H9 (cell line): ENCODE measurements at regions not wholly inside any gene's neighbourhood (a gene's known extent, or its start where the extent isn't known, plus 50 kb on each side); places are given as distances from the start of the nearest gene placed in this dataset.

Source experiments
- DNase-seq: peaks from one replicate; pipeline ENCODE4 v3.0.0-alpha.2; 2017
- H2AFZ ChIP-seq: one replicate; pipeline ENCODE4 v1.6.1; 2013; ENCODE audit warnings: mild to moderate bottlenecking, low read length, control low read depth, moderate library complexity
- H2AK5ac ChIP-seq: 2 replicates; pipeline ENCODE4 v1.6.1; 2013; ENCODE audit warnings: low read length, control low read depth, mixed read lengths; ENCODE audit not compliant: insufficient read length
- H2BK120ac ChIP-seq: one replicate; pipeline ENCODE4 v1.6.1; 2013; ENCODE audit warnings: low read depth, mild to moderate bottlenecking, low read length, control low read depth, inconsistent platforms; ENCODE audit not compliant: poor library complexity, severe bottlenecking
- H2BK12ac ChIP-seq: 2 replicates; pipeline ENCODE4 v1.6.1; 2013; ENCODE audit warnings: low read length, control low read depth, mixed read lengths, low read depth; ENCODE audit not compliant: insufficient read length
- H2BK15ac ChIP-seq: 2 replicates; pipeline ENCODE4 v1.6.1; 2013; ENCODE audit warnings: low read depth, low read length, control low read depth
- H2BK20ac ChIP-seq: one replicate; pipeline ENCODE4 v1.6.1; 2013; ENCODE audit warnings: low read depth, mild to moderate bottlenecking, low read length, control low read depth, inconsistent platforms; ENCODE audit not compliant: poor library complexity, severe bottlenecking
- H2BK5ac ChIP-seq: 2 replicates; pipeline ENCODE4 v1.6.1; 2013; ENCODE audit warnings: low read length, control low read depth, mixed read lengths; ENCODE audit not compliant: insufficient read length
- H3K14ac ChIP-seq: 2 replicates; pipeline ENCODE4 v1.6.1; 2013; ENCODE audit warnings: low read length, control low read depth; ENCODE audit not compliant: insufficient read depth
- H3K18ac ChIP-seq: 2 replicates; pipeline ENCODE4 v1.6.1; 2013; ENCODE audit warnings: low read depth, mild to moderate bottlenecking, mixed read lengths, low read length, control low read depth; ENCODE audit not compliant: insufficient read length
- H3K23ac ChIP-seq: 2 replicates; pipeline ENCODE4 v1.6.1; 2013; ENCODE audit warnings: low read length, control low read depth, mixed read lengths, low read depth; ENCODE audit not compliant: insufficient read length
- H3K23me2 ChIP-seq: 2 replicates; pipeline ENCODE4 v1.6.1; 2013; ENCODE audit warnings: low read depth, mild to moderate bottlenecking, mixed read lengths, low read length, control low read depth; ENCODE audit not compliant: insufficient read length, poor library complexity, severe bottlenecking
- H3K27ac ChIP-seq: 2 replicates; pipeline ENCODE4 v1.5.1; 2013; ENCODE audit warnings: low read length, control low read depth, mixed read lengths, low read depth; ENCODE audit not compliant: insufficient read length
- H3K27me3 ChIP-seq: 2 replicates; pipeline ENCODE4 v1.6.1; 2013; ENCODE audit warnings: low read length, control low read depth, inconsistent platforms; ENCODE audit not compliant: insufficient read depth
- H3K4ac ChIP-seq: 2 replicates; pipeline ENCODE4 v1.6.1; 2013; ENCODE audit warnings: low read depth, mild to moderate bottlenecking, control low read depth, inconsistent platforms, low read length, moderate library complexity
- H3K4me1 ChIP-seq: 2 replicates; pipeline ENCODE4 v1.6.1; 2013; ENCODE audit warnings: low read length, control low read depth, inconsistent platforms; ENCODE audit not compliant: insufficient read depth
- H3K4me2 ChIP-seq: 2 replicates; pipeline ENCODE4 v1.6.1; 2013; ENCODE audit warnings: low read length, control low read depth, mixed read lengths; ENCODE audit not compliant: insufficient read length, insufficient read depth
- H3K56ac ChIP-seq: 2 replicates; pipeline ENCODE4 v1.6.1; 2013; ENCODE audit warnings: low read depth, mild to moderate bottlenecking, mixed read lengths, low read length, control low read depth; ENCODE audit not compliant: insufficient read length
- H3K79me1 ChIP-seq: 2 replicates; pipeline ENCODE4 v1.6.1; 2013; ENCODE audit warnings: low read depth, mild to moderate bottlenecking, moderate library complexity, low read length, control low read depth, inconsistent platforms; ENCODE audit not compliant: insufficient read depth, poor library complexity, severe bottlenecking
- H3K79me2 ChIP-seq: 2 replicates; pipeline ENCODE4 v1.6.1; 2013; ENCODE audit warnings: low read length, control low read depth, inconsistent platforms; ENCODE audit not compliant: insufficient read depth
- H3K9ac ChIP-seq: 2 replicates; pipeline ENCODE4 v1.6.1; 2013; ENCODE audit warnings: low read length, control low read depth, mixed read lengths; ENCODE audit not compliant: insufficient read length; ENCODE audit errors: extremely low read depth
- H3K9me3 ChIP-seq: one replicate; pipeline ENCODE4 v1.6.1; 2013; ENCODE audit warnings: low read depth, low read length, inconsistent platforms; ENCODE audit not compliant: control insufficient read depth
- H3T11ph ChIP-seq: one replicate; pipeline ENCODE4 v1.6.1; 2013; ENCODE audit warnings: mild to moderate bottlenecking, low read length, control low read depth, inconsistent platforms
- H4K20me1 ChIP-seq: one replicate; pipeline ENCODE4 v1.6.1; 2013; ENCODE audit not compliant: control insufficient read depth, insufficient read length, insufficient read depth
- H4K5ac ChIP-seq: 2 replicates; pipeline ENCODE4 v1.6.1; 2013; ENCODE audit warnings: low read depth, mild to moderate bottlenecking, mixed read lengths, low read length, control low read depth; ENCODE audit not compliant: insufficient read length
- H4K8ac ChIP-seq: replicated peaks from 2 replicates; pipeline ENCODE4 v1.6.1; 2013; ENCODE audit warnings: low read length, control low read depth, mixed read lengths, low read depth; ENCODE audit not compliant: insufficient read length
- H4K91ac ChIP-seq: 2 replicates; pipeline ENCODE4 v1.6.1; 2013; ENCODE audit warnings: low read depth, mild to moderate bottlenecking, moderate library complexity, mixed read lengths, low read length, control low read depth; ENCODE audit not compliant: insufficient read length
- H3K27ac Mint-ChIP-seq, 3 experiments: 2 replicates in 2 of 3; 3 replicates in 1 of 3; pipeline ENCODE4 v1.8.0; 2020 to 2021; ENCODE audit warnings: mixed read lengths in 3 of 3, mild to moderate bottlenecking in 1 of 3, moderate library complexity in 1 of 3
- H3K27me3 Mint-ChIP-seq: 2 replicates; pipeline ENCODE4 v1.8.0; 2021; ENCODE audit warnings: low read depth, mild to moderate bottlenecking, moderate library complexity, mixed read lengths
- H3K36me3 Mint-ChIP-seq, 3 experiments: 2 replicates in 2 of 3; 3 replicates in 1 of 3; pipeline ENCODE4 v1.8.0; 2020 to 2021; ENCODE audit warnings: low read depth in 3 of 3, mixed read lengths in 3 of 3; ENCODE audit not compliant: insufficient read depth in 1 of 3
- H3K4me1 Mint-ChIP-seq, 2 experiments: 2 replicates each; pipeline ENCODE4 v1.8.0; 2020; ENCODE audit warnings: mixed read lengths in 2 of 2
- H3K4me3 Mint-ChIP-seq, 2 experiments: 2 replicates in 1 of 2; 3 replicates in 1 of 2; pipeline ENCODE4 v1.8.0; 2020 to 2021; ENCODE audit warnings: mild to moderate bottlenecking in 2 of 2, mixed read lengths in 2 of 2, moderate library complexity in 1 of 2
- H3K9me3 Mint-ChIP-seq, 2 experiments: 2 replicates in 1 of 2; 3 replicates in 1 of 2; pipeline ENCODE4 v1.8.0; 2020; ENCODE audit warnings: mild to moderate bottlenecking in 2 of 2, mixed read lengths in 2 of 2, moderate library complexity in 1 of 2
- TF ChIP-seq, protein P1 (sequence below): fragments of 200-600 bp; sonication (generic); conservative IDR thresholded peaks from 3 replicates; pipeline ENCODE4 v1.8.0; 2021; ENCODE audit warnings: antibody characterized with exemption, mild to moderate bottlenecking

- Histone ChIP-seq H2AFZ (no peak overlapping the region), H3K4ac (no peak overlapping the region), H2BK12ac (no peak overlapping the region), H3K18ac (no peak overlapping the region), H3K79me2 (no peaks in the 10 kb centered on the region), H2BK5ac (no peak overlapping the region), H3K23ac (no peak overlapping the region), H2BK15ac (no peak overlapping the region), H3K14ac (no peak overlapping the region), H3T11ph (no peak overlapping the region), H3K27ac (no peak overlapping the region), H3K9ac (no peak overlapping the region), H2AK5ac (no peak overlapping the region), H3K9me3 (no peaks in the 10 kb centered on the region), H4K5ac (no peak overlapping the region), H3K27me3 (no peaks in the 10 kb centered on the region), H4K8ac (no peak overlapping the region), H3K4me2 (no peak overlapping the region), H3K23me2 (no peaks in the 10 kb centered on the region), H3K56ac (no peak overlapping the region), H4K20me1 (no peaks in the 10 kb centered on the region), H4K91ac (no peak overlapping the region), H2BK20ac (no peak overlapping the region), H2BK120ac (no peak overlapping the region), H3K4me1 (no peaks in the 10 kb centered on the region), H3K79me1 (no peaks in the 10 kb centered on the region)
- Mint-ChIP-seq H3K4me3 (no peak overlapping the region), H3K36me3 (no peaks in the 10 kb centered on the region), H3K27ac (no peak overlapping the region), H3K9me3 (no peaks in the 10 kb centered on the region), H3K4me1 (no peaks in the 10 kb centered on the region), H3K27me3 (no peaks in the 10 kb centered on the region)
- TF ChIP-seq, protein P1, sequence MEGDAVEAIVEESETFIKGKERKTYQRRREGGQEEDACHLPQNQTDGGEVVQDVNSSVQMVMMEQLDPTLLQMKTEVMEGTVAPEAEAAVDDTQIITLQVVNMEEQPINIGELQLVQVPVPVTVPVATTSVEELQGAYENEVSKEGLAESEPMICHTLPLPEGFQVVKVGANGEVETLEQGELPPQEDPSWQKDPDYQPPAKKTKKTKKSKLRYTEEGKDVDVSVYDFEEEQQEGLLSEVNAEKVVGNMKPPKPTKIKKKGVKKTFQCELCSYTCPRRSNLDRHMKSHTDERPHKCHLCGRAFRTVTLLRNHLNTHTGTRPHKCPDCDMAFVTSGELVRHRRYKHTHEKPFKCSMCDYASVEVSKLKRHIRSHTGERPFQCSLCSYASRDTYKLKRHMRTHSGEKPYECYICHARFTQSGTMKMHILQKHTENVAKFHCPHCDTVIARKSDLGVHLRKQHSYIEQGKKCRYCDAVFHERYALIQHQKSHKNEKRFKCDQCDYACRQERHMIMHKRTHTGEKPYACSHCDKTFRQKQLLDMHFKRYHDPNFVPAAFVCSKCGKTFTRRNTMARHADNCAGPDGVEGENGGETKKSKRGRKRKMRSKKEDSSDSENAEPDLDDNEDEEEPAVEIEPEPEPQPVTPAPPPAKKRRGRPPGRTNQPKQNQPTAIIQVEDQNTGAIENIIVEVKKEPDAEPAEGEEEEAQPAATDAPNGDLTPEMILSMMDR: no peak
- DNase-seq: no peak
Measured at GRCh38 chr3:154522036-154522602, 92.1 kb upstream of the GPR149 start.
